Breast epithelium (tissue), 3 donors: ENCODE measurements at regions not wholly inside any gene's neighbourhood (a gene's known extent, or its start where the extent isn't known, plus 50 kb on each side); places are given as distances from the start of the nearest gene placed in this dataset.
"Not testable (repeated sequence)": the region's sequence is repeated elsewhere in the genome, so short reads cannot be mapped to it uniquely, and the experiment has no call there.

ENCODE experiments used
- POLR2A ChIP-seq: fragments of 450-650 bp; IDR thresholded peaks from one replicate; pipeline ENCODE4 v1.6.1; 2016; ENCODE audit warnings: antibody characterized with exemption, mild to moderate bottlenecking, moderate library complexity
- TF ChIP-seq, protein P1 (sequence below), 3 donors: fragments of 450-650 bp; IDR thresholded peaks; one replicate each; pipeline ENCODE4 v1.5.1; 2016 to 2017; ENCODE audit warnings: antibody characterized with exemption in 3 of 3, mild to moderate bottlenecking in 3 of 3, moderate library complexity in 3 of 3

DNA sequence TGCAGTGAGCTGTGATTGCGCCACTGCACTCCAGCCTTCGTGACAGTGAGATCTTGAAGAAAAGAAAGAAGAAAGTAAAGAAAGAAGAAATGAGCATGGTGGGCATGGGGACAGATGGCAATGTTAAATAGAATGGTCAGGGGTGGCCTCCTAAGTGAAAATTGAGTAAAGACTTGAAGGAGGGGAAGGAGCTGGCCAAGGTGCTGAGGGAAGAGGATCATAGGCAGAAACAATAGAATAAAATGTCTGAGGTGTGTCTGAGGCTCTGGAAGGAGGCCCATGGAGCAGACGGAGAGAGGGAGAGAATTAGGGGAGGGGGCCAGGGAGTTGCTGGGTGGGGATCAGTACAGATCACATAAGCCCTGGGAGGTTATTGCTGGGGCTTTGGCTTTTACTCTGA, 163.1 kb downstream of the RALA start:
- TF ChIP-seq, protein P1, sequence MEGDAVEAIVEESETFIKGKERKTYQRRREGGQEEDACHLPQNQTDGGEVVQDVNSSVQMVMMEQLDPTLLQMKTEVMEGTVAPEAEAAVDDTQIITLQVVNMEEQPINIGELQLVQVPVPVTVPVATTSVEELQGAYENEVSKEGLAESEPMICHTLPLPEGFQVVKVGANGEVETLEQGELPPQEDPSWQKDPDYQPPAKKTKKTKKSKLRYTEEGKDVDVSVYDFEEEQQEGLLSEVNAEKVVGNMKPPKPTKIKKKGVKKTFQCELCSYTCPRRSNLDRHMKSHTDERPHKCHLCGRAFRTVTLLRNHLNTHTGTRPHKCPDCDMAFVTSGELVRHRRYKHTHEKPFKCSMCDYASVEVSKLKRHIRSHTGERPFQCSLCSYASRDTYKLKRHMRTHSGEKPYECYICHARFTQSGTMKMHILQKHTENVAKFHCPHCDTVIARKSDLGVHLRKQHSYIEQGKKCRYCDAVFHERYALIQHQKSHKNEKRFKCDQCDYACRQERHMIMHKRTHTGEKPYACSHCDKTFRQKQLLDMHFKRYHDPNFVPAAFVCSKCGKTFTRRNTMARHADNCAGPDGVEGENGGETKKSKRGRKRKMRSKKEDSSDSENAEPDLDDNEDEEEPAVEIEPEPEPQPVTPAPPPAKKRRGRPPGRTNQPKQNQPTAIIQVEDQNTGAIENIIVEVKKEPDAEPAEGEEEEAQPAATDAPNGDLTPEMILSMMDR (IDR thresholded peaks at IDR 0.05), result not testable (repeated sequence)
- TF ChIP-seq POLR2A, result not testable (repeated sequence)
